HCT116 (cell line): ENCODE measurements at regions not wholly inside any gene's neighbourhood (a gene's known extent, or its start where the extent isn't known, plus 50 kb on each side); places are given as distances from the start of the nearest gene placed in this dataset.

ENCODE experiments used
- ATAC-seq: fragments of 200-7000 bp; cut with Tn5 transposase; 2 replicates; pipeline ENCODE4 v1.9.1; 2020; ENCODE audit warnings: mild to moderate bottlenecking, moderate library complexity
- BruUV-seq: library from RNA; stranded (reverse); fragments of 400-500 nt; replicated peaks from 2 replicates; lab custom pipeline; 2021; lab: Mats Ljungman, UMichigan
- CTCF ChIA-PET: fragments of 300-600 bp; sonication (Branson Sonifier 250); formaldehyde crosslinking; loops from one replicate; lab custom pipeline; 2021; ENCODE audit warnings: antibody characterized with exemption; lab: Charles Lee
- POLR2A ChIA-PET: fragments of 300-600, 350-600 bp; sonication (Branson Sonifier 250); formaldehyde crosslinking; loops from one replicate; lab custom pipeline; 2021; ENCODE audit warnings: antibody characterized with exemption; lab: Charles Lee
- RAD21 ChIA-PET, 2 experiments: fragments of 300-600 bp; sonication (Branson Sonifier 250); formaldehyde crosslinking; loops; one replicate each; lab custom pipeline; 2023; ENCODE audit warnings: low total read pairs in 2 of 2; ENCODE audit not compliant: uncharacterized antibody in 2 of 2, unreplicated experiment in 2 of 2, low non-redundant PET in 1 of 2; lab: Charles Lee
- DNase-seq: peaks from one replicate; pipeline ENCODE4 v3.0.0-alpha.2; 2010; ENCODE audit warnings: low read depth, low spot score
- H2AFZ ChIP-seq: fragments of 200-600 bp; shearing (Covaris generic), sonication (generic); 2 replicates; pipeline ENCODE4 v1.6.1; 2017; ENCODE audit warnings: low read depth, mixed run types, mixed read lengths, antibody characterized with exemption, low read length; ENCODE audit not compliant: poor library complexity, severe bottlenecking
- H3K27ac ChIP-seq: 2 replicates; pipeline ENCODE4 v1.5.1; 2012; ENCODE audit warnings: low read depth, low read length
- H3K27me3 ChIP-seq: fragments of 200-600 bp; sonication (generic); 2 replicates; pipeline ENCODE4 v1.6.1; 2016; ENCODE audit warnings: mixed run types, low read length, mixed read lengths; ENCODE audit not compliant: insufficient read depth
- H3K36me3 ChIP-seq, 2 experiments: fragments of 200-500 bp in 1 of 2; fragments of 200-600 bp in 1 of 2; sonication (Bioruptor generic) in 1 of 2; sonication (generic) in 1 of 2; 2 replicates each; pipeline versions ENCODE4 v1.5.1 to v1.6.1; 2014 to 2016; ENCODE audit warnings: low read length in 2 of 2, inconsistent platforms in 1 of 2, mixed read lengths in 1 of 2, mixed run types in 1 of 2; ENCODE audit not compliant: insufficient read depth in 2 of 2, control insufficient read depth in 1 of 2
- H3K4me1 ChIP-seq, 2 experiments: fragments of 200-600 bp in 1 of 2; sonication (generic) in 1 of 2; 2 replicates each; pipeline versions ENCODE4 v1.5.1 to v1.6.1; 2012 to 2017; ENCODE audit warnings: low read length in 2 of 2, inconsistent platforms in 1 of 2, mild to moderate bottlenecking in 1 of 2, mixed read lengths in 1 of 2, mixed run types in 1 of 2, moderate library complexity in 1 of 2; ENCODE audit not compliant: insufficient read depth in 2 of 2, control insufficient read depth in 1 of 2
- H3K4me2 ChIP-seq: fragments of 200-600 bp; sonication (generic); 2 replicates; pipeline ENCODE4 v1.6.1; 2017; ENCODE audit warnings: mixed run types, low read length, mixed read lengths
- H3K4me3 ChIP-seq, 2 experiments: fragments of 200-600 bp in 1 of 2; sonication (generic) in 1 of 2; replicated peaks in 1 of 2; 2 replicates each; pipeline ENCODE4 v1.5.1; 2011 to 2016; ENCODE audit warnings: low read length in 2 of 2, control low read depth in 1 of 2, low read depth in 1 of 2, mild to moderate bottlenecking in 1 of 2, mixed read lengths in 1 of 2, mixed run types in 1 of 2
- H3K79me2 ChIP-seq: fragments of 200-600 bp; sonication (generic); 2 replicates; pipeline ENCODE4 v1.6.1; 2017; ENCODE audit warnings: mild to moderate bottlenecking, mixed run types, low read length, moderate library complexity, mixed read lengths; ENCODE audit not compliant: insufficient read depth
- H3K9ac ChIP-seq: fragments of 200-600 bp; sonication (generic); 2 replicates; pipeline ENCODE4 v1.6.1; 2016; ENCODE audit warnings: low read length, mixed read lengths
- H3K9me2 ChIP-seq: fragments of 200-600 bp; sonication (generic), shearing (Covaris generic); 2 replicates; pipeline ENCODE4 v1.6.1; 2017; ENCODE audit warnings: mixed run types, mild to moderate bottlenecking, moderate library complexity; ENCODE audit not compliant: insufficient read depth
- H3K9me3 ChIP-seq, 2 experiments: fragments of 200-500 bp in 1 of 2; fragments of 200-600 bp in 1 of 2; sonication (Bioruptor generic) in 1 of 2; sonication (generic) in 1 of 2; 2 replicates each; pipeline ENCODE4 v1.6.1; 2014 to 2017; ENCODE audit warnings: low read length in 2 of 2, mixed read lengths in 2 of 2, inconsistent platforms in 1 of 2, low read depth in 1 of 2, mild to moderate bottlenecking in 1 of 2, mixed run types in 1 of 2, moderate library complexity in 1 of 2; ENCODE audit not compliant: control insufficient read depth in 1 of 2, insufficient read depth in 1 of 2
- H4K20me1 ChIP-seq: fragments of 200-600 bp; sonication (generic), shearing (Covaris generic); 2 replicates; pipeline ENCODE4 v1.6.1; 2017; ENCODE audit warnings: mixed run types, mild to moderate bottlenecking, moderate library complexity; ENCODE audit not compliant: insufficient read depth
- CTCF ChIP-seq, 3 experiments: fragments of 200-600 bp in 1 of 3; sonication (generic) in 1 of 3; IDR thresholded peaks in 2 of 3; conservative IDR thresholded peaks in 1 of 3; 2 replicates each; pipeline ENCODE4 v1.5.1; 2012 to 2017; ENCODE audit warnings: low read depth in 2 of 3, low read length in 2 of 3, antibody characterized with exemption in 1 of 3, borderline replicate concordance in 1 of 3, control low read depth in 1 of 3, mild to moderate bottlenecking in 1 of 3, mixed read lengths in 1 of 3, mixed run types in 1 of 3, moderate library complexity in 1 of 3; ENCODE audit not compliant: insufficient read depth in 1 of 3
- EGR1 ChIP-seq: IDR thresholded peaks from 2 replicates; pipeline ENCODE4 v1.6.1; 2012; ENCODE audit warnings: low read depth
- EZH2 ChIP-seq: fragments of 200-600 bp; sonication (generic); IDR thresholded peaks from 2 replicates; pipeline ENCODE4 v1.6.1; 2017; ENCODE audit warnings: antibody characterized with exemption, mixed run types
- FOSL1 ChIP-seq: IDR thresholded peaks from 2 replicates; pipeline ENCODE4 v1.6.1; 2012; ENCODE audit warnings: low read depth
- RAD21 ChIP-seq: IDR thresholded peaks from 2 replicates; pipeline ENCODE4 v1.6.1; 2012; ENCODE audit warnings: low read depth, mild to moderate bottlenecking
- SP1 ChIP-seq: IDR thresholded peaks from 2 replicates; pipeline ENCODE4 v1.6.1; 2012; ENCODE audit warnings: low read depth
- TCF7L2 ChIP-seq: IDR thresholded peaks from 2 replicates; pipeline ENCODE4 v1.7.0; 2011; ENCODE audit warnings: borderline replicate concordance, inconsistent platforms; ENCODE audit not compliant: insufficient read depth, insufficient read length; ENCODE audit errors: extremely low read depth
- YY1 ChIP-seq: IDR thresholded peaks from 2 replicates; pipeline ENCODE4 v1.6.1; 2011; ENCODE audit warnings: low read length, low read depth, moderate library complexity, mild to moderate bottlenecking; ENCODE audit not compliant: insufficient replicate concordance; ENCODE audit errors: extremely low read depth
- ZNF274 ChIP-seq: fragments of 200-500 bp; sonication (Bioruptor generic); IDR thresholded peaks from 2 replicates; pipeline ENCODE4 v1.6.1; 2014; ENCODE audit warnings: mild to moderate bottlenecking, low read depth, low read length, inconsistent platforms
- intact Hi-C: fragments of 100-400 bp; cut with micrococcal nuclease; formaldehyde crosslinking; loops from 2 replicates; pipeline ENCODE4 v1.10.0; 2022

GRCh38 chr2:226667736-226668135 is 131.9 kb downstream of the IRS1 start:
- Histone ChIP-seq H3K9me2 (no peaks in the 10 kb centered on the region), H3K4me3 (no peak overlapping the region)
- ChIA-PET RAD21 (interaction anchor here in 1 of 2 experiments (0.7 kb wide), 1 partner anchor 9 kb away, joined by 3 read pairs; no protein-coding TSS in a partner anchor), CTCF (no interaction called here)
- no TSS peak for BruUV-seq
- TF ChIP-seq YY1 (peak; percentile 13), SP1 (no peak)
- TF ChIP-seq, all 23 proteins: peak for 1
- no peak overlapping the region for H2AFZ ChIP-seq
- H4K20me1 ChIP-seq = no peaks in the 10 kb centered on the region
- peak overlapping the region; percentile 98 for H3K27ac ChIP-seq
- H3K9ac ChIP-seq = peak overlapping the region; percentile 45
- no peaks in the 10 kb centered on the region for H3K9me3 ChIP-seq
- ATAC-seq = peak; percentile 43
- POLR2A ChIA-PET = interaction anchor here (0.9 to 2.3 kb wide), 2 partner anchors 15 to 17 kb away, joined by 3 to 8 read pairs; no protein-coding TSS in a partner anchor
- no peaks in the 10 kb centered on the region for H3K27me3 ChIP-seq
- H3K4me2 ChIP-seq = peak overlapping the region; percentile 29; the same call in 1 of the 2 replicates
- intact Hi-C loops = no loop called here
- no peak for DNase-seq
- H3K4me1 ChIP-seq = peaks cover 70 to 88% of the 10 kb centered on the region in 2 experiments
- H3K36me3 ChIP-seq = peaks cover 0 to 12% of the 10 kb centered on the region in 2 experiments; a peak in 1 of 4 replicates
- H3K79me2 ChIP-seq = 0 out of 2 replicates have a peak, but pooled peaks cover 4% of the 10 kb centered on the region

- peaks cover 70 to 88% of the 10 kb centered on the region in 2 experiments for H3K4me1 ChIP-seq
- H3K27ac ChIP-seq = peak overlapping the region; percentile 98
- H2AFZ ChIP-seq = no peak overlapping the region
- H3K9me2 ChIP-seq = no peaks in the 10 kb centered on the region
- H3K4me2 ChIP-seq = no peak overlapping the region
- H3K9ac ChIP-seq = 0 out of 2 replicates have a peak overlapping the region, but pooled peaks have one; percentile 22
- CTCF ChIA-PET = no interaction called here
- no peaks in the 10 kb centered on the region for H3K27me3 ChIP-seq
- H3K4me3 ChIP-seq = no peak overlapping the region
- H3K79me2 ChIP-seq = peaks cover 26% of the 10 kb centered on the region
- no peak for DNase-seq
- RAD21 ChIA-PET = no interaction called here
- no peaks in the 10 kb centered on the region for H3K9me3 ChIP-seq
- no peaks in the 10 kb centered on the region for H4K20me1 ChIP-seq
- TF ChIP-seq TCF7L2 (no peak), EGR1 (no peak), SP1 (no peak), FOSL1 (no peak), RAD21 (no peak), CTCF (IDR thresholded peaks at IDR 0.05 in 2 of 3, conservative IDR thresholded peaks at IDR 0.05 in 1 of 3; ENCODE audit: borderline replicate concordance in 1 of 3, insufficient read depth in 1 of 3, low read depth in 2 of 3, low read length in 2 of 3) (no peak), ZNF274 (no peak), EZH2 (no peak)
- TF ChIP-seq, all 23 proteins: peak for 0
- ATAC-seq = no peak
- no TSS peak for BruUV-seq
- intact Hi-C loops = no loop called here
- peaks cover 0 to 12% of the 10 kb centered on the region in 2 experiments; a peak in 1 of 4 replicates for H3K36me3 ChIP-seq
- POLR2A ChIA-PET = no interaction called here
These were observed 134.3 kb downstream of the IRS1 start for GRCh38 chr2:226665306-226665831.
